HG03457 (cell line): ENCODE measurements at regions not wholly inside any gene's neighbourhood (a gene's known extent, or its start where the extent isn't known, plus 50 kb on each side); places are given as distances from the start of the nearest gene placed in this dataset.
"Not testable (repeated sequence)": the region's sequence is repeated elsewhere in the genome, so short reads cannot be mapped to it uniquely, and the experiment has no call there.

Experiments used
- ATAC-seq: cut with Tn5 transposase; IDR thresholded peaks from one replicate; pipeline ENCODE4 v1.9.1; 2021; ENCODE audit warnings: moderate number of reproducible peaks; ENCODE audit not compliant: unreplicated experiment

DNA sequence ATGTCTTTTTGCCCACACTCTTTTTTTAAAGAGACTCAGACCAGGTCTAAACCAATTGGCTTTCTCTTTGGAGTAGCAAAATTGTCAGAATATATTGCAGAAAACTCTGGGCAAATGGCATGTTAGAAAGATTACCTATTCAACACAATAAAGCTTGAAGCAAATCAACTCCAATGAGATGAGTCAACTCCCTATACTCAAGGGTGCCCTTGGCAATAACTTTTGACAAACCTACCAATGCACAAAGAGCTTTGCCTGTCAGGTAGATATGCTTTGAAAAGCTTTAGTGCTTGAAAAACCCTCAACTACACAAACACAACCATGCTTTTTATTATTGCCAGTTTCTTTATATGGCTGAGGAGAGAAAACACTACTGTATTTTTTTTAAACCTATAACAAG, 137.7 kb upstream of the GRM7 start:
- ATAC-seq, result no peak

DNA sequence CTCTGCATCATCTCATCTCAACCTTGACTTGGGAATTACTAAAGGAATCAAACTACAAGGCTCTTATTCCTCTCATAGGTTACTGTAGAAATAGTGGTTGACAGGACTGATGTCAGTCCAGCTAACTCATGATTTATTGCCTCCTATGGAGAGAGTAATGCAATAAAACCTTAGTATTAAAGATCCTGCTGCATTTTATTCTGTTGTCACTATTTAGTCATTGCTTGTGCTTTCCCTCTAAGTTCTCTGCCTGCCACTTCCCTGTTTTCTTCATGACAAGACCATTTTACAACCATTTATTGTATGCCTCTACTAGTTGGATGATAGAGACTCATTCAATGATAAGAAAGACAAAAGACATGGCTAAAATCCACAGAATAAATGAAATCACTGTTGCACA, 134.1 kb upstream of the GRM7 start:
- ATAC-seq, result no peak

DNA sequence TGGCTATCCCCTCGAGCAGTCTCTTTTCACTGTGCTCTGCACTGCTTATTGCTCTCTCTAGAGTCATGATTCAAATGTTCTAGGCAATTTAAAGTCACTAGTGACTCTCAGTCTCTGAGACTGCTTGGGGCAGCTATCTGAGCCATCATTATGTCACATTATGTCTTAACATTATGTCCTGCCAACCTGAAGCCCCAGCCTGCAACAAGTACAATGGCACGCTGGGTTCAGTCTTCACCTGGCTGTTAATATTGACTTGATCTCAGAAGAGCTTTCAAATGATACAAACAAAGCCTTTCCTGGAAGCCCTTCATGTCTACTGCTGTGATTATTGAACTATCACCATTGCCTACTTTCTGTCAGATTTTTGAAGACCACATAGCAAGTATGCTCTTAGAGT, 128.1 kb upstream of the GRM7 start:
- no peak for ATAC-seq

DNA sequence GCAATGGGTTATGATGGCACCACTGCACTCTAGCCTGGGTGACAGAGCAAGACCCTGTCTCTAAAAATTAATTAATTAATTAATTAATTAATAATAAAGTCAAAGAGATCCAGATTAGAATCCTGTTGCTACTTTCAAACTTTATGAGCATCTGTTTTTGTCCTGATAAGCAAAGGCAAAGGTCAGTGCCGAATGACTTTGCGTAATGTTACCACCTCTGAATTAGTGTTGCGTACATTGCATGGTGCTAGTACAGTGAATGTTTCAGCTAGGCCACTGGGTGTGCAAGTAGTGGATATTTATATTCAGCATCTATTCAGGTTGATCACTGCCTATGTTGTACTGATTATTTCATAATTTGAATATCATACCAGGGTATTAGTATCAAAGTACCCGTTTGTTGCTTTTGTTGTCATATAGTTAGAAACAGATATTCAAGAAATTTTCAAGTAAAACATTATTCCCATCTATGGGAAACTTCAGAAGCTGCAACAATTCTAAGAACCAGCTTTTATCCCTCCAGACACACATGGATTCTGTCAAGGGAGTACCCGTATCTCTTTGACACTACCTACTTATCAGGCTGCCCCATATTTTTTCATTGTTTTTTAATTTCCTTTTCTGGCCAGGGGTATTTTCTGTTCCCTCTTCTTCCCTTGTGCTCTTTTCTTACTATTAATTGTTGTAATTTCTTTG, 127.1 kb upstream of the GRM7 start:
- ATAC-seq, result no peak

DNA sequence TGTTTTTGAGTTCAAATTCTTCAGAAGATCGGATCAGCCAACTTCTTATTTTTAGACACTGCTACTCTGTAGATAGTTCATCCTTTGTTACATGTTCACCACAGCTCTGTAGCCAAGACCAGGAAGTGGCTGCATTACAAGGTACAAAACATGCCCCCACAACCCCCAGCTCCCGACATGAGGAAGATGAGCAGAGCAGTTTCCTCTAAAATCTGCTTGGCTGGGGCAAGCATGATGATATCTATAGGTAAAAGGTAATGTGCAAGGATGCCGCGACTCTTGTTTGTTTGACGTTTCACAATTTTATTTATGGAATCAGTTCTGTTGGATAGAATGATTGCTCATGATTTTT, 126.5 kb upstream of the GRM7 start:
- no peak for ATAC-seq

DNA sequence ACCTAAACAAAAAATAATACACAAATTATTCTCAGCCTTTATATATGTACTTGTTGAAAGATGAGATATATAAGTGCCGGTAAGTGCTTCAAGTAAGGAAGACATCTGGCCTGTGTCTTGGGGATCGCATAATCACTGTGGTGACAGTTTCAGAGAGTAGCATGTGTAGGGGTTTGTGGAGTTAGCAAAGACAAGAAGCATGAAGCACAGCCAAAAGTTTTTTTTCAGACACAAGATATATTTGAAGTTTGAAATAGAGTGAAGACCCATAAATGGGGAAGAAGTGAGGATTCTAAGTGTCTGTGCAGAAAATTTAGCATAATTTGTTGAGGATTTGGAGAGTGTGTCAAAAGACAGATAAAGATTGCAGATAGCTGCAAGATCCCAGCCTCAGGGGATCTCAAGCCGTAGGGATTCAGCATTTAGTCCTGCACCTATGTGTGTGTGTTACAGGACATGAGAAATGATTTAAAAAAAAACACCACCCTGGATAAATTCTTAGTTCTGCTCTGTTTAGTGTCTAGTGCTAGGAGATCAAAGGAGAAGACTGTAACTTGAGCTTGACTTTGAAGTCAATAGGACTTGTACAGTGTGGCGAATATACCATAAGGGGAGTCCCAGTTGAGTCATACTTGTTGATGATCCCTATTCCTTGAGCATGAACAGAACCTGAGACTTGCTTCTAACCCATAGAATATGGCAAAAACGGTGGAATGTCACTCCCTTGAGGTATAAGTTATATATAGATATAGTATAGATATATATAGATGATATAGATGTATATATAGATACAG, 123.9 kb upstream of the GRM7 start:
- ATAC-seq, result no peak

DNA sequence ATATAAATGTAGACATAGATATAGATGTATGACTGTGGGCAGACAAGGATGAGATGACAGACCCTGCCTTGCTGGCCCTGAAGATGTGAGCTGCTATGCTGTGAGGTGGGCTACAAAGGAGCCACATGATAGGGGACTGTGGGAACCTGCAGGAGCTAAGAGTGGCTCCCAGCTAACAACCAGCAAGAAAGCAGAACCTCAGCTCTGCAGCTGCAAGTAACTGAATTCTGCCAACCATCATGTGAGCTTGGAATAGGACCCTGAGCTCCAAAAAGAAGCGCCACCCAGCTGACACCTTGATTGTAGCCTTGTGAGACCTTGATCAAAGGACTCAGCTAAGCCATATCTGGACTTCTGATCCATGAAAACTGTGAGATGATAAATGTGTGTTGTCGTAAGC, 123.3 kb upstream of the GRM7 start:
- ATAC-seq, result no peak

DNA sequence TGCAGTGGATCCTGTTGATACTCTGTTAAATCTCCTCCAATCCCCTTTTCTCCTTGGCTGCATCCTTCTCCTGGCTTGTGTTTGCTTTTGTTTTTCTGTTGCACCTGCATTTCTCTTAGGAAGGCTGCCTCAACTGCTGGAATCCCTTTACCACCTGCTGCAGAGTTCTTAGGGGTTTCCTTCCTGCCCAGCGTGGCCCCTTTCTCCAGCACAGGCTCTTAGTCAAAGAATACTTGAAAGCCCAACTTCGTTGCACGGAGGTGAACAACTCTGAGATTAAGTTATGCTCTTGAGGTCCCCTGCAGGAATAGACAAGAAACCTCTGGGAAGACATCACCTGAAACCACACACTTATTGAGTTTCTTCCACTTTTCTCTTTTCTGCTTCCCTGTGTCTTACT, 121.6 kb upstream of the GRM7 start:
- ATAC-seq, result no peak

DNA sequence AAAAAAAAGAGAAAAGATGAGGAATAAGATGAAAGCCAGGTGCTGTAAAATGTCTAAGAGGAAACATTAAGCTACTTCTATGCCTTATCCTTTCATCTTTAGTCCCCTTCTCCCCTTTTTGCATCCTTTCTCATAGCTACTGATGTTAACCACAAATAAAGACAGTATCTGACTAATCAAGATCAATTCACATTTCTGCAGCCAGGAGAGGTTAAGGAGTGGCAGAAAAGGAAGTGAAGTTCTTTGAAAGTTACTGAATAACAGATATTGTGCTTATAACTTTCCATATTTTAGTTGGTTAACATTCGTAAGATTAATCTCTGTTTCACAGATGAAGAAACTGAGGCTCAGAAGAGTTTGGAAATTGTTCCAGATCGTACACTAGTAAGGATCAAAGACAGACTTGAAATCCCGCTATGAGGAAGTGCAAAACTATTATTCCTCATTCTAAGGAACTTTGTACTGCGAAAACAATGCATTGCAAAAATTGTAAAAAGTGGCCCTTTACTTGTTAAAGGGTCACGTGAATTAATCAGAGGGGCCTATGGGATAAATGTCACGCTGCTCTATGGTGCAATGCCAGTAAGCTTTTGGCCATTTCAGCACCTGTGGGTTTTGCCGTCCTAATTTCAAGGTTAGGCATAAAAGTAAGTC, 117.7 kb upstream of the GRM7 start:
- no peak for ATAC-seq

DNA sequence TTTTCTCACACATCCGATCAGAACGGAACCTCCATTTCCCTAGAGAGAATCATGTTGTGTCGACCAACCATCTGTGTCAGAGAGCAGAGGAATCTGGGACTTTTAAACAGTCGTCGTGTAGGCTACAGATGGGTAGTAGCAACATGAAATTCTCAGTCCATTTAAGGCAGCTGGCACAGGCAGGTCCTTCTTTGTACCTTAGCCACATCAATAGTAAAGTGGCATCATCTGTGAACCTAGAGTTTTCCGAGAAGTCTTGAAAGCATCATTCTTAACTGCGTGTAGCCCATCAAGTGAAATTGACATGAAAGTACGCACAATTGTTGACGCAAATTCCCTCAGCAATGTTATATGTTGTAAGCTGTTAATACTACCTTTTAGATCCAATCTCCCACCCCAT, 114.5 kb upstream of the GRM7 start:
- no peak for ATAC-seq

DNA sequence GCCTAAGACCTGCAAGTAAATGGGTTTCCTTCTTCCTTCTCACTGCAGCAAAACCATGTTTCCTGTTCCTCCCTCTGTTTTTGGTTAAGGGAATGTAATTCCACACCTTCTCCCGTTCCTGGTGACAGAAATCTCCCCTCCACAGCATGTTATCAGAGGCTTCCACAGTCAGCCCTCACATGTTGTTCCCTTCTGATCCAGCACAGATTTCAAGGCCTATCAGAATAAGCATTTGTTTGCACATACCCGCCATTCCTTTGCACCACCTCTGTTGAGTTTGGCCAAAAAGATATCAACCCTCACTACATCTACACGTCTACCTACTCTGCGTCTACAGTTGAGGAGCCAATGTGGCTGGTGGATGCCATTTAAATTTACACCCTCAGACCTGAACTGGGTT, 113.9 kb upstream of the GRM7 start:
- ATAC-seq, result no peak

DNA sequence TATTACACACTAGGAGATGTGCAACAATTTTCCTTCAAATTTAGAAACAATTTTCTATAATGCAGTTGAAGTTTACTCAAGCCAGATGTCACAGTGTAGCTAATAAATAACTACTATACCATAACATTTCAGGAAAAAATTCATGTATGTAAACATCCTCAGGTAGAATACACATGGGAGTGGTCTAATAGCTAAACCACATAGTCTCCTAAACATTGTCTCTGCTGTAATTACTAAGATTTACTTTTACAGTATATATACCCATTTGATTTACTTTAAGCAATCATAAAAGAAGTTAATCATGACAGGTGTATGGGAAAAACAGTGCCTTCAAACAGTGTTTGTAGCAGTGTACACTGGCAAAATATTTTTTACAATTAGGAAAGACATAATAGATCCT, 110.1 kb upstream of the GRM7 start:
- no peak for ATAC-seq

DNA sequence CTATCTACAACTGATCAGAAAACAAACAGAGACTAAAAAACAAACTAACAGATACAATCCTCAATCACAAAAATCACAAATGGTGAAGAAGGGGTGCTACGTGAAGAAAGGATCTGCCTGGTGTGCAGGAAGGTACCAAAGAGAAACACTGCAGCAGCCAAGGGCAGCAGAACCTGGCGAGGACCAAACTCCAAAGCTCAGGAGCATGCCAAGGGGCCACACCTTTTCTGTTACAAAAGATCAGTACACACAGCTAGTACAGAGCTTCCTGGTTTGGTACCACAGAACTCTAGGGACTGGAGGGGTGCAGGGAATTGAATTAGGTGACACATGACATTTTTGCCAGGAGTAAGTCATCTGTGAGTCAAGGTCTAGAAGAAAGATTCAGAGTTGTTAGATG, 107.4 kb upstream of the GRM7 start:
- ATAC-seq, result no peak

DNA sequence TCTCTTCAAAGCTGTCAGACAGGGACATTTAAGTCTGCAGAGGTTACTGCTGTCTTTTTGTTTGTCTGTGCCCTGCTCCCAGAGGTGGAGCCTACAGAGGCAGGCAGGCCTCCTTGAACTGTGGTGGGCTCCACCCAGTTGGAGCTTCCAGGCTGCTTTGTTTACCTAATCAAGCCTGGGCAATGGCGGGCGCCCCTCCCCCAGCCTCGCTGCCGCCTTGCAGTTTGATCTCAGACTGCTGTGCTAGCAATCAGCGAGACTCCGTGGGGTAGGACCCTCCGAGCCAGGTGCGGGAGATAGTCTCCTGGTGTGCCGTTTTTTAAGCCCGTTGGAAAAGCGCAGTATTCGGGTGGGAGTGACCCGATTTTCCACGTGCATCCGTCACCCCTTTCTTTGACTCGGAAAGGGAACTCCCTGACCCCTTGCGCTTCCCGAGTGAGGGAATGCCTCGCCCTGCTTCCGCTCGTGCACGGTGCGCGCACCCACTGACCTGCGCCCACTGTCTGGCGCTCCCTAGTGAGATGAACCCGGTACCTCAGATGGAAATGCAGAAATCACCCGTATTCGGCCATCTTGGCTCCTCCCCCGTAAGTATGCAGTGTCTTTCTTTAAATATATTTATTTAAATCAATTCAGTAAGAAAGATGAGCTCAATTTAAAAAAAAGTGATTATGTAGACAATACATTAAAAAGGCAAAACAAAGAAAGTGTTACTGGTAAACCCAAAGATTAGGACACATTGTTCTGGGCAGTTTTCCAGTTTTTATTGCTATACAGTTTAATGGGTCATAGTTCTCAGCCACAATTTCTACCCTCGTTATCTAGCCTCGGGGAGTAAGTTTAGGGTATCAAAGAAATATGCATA, 91.2 kb upstream of the GRM7 start:
- not testable (repeated sequence) for ATAC-seq

DNA sequence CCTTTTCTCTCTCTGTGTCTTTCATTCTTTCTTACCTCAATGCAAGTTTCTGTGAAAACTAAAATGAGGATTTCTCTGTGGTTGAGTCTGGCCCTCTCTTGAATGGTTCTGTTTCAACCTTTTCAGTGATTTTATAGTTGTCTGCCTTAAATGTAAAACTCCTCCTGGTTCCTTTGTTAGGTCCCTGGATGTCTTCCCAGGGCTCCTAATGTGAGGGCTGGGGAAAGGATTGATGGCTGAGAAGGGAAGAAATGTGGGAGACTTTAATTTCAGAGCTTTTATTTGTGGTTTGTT, 90.6 kb upstream of the GRM7 start:
- ATAC-seq, result no peak

DNA sequence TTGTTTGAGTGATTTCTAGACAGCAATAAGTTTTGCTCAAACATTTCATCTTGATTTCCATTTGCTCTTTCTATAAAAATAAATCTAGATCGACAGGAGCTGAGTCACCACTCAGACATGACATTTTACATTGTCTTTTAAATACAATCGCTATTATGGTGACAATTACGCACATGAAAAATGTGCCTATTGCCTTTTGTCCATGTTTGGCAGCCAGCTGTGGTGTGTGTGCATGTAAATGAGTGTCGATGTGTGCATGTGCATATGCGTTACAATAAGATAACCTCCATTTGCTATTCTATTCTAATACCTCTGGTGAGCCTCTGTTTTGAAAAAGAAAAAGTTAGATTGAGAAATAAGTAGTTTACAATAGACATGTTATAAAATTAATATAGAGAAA, 89.7 kb upstream of the GRM7 start:
- ATAC-seq, result no peak

DNA sequence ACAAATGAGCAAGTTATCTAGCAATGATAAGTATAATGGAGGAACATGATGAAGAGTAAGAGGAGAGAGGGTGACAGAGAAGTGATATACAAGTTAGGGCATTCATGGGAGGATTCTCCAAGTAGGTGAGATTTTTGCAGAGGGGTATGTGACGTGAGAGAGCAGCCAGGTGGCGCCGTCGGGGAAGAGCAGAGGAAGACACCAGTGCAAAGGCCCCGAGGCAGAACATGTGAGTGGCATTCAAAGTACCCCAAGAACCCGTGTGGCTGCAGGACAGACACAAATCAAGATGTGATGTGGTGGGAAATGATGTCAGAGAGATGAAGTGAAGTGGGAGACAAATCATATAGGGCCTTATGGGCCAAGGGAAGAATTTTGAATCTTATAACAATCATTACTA, 81.8 kb upstream of the GRM7 start:
- no peak for ATAC-seq

DNA sequence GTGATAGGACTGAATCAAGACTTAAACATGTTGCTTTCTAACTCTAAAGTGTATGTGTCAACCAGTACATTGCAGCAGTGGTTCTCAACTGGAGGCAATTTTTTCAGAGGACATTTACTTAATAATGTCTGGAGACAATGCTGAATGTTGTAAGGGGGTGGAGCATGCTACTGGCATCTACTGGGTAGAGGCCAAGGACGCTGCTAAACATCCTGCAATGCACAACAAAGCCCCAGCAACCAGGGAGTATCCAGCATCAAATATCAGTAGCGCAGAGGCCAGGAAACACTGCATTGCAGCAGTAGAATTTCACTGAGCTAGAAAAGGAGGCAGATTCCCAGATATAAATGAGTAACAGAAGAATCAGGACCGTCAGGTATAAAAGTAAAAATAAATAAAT, 79.8 kb upstream of the GRM7 start:
- ATAC-seq, result no peak

DNA sequence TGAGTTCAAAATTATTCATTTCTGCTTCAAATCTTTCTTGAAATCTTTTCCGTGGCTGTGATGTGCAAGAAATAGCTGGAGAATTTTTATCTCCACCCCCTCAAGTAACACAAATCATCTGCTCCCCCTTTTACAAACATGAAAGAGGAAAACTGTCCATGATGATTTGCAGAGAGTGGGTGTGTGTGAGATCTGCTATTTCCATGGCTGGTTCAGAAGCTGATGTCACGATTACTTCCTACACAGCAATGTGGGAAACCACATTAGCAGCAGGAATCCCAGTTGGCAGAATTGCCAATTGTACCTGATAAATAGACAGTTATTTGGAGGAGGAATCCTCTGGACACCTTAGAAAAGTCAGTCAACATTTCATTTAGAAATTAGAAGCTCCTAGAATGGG, 75.2 kb upstream of the GRM7 start:
- ATAC-seq, result no peak

DNA sequence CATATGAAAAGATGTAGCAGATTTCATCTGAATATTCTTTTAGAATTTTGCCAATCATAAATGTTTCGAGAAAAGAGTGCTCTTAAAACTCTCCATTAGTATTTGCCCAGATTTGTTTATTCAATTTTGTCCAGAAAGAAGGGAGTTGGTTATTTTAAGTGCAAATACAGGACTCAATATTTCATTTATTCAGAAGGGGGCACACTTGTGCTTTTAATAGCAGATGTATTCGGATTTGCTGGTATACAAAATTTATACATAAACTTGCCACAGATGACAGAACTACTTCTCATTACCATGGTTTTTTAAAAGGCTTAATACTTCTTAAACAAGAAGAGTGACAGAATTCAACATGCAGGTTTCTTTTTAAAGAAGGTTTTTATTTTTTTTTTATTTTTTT, 69.8 kb upstream of the GRM7 start:
- ATAC-seq, result no peak

DNA sequence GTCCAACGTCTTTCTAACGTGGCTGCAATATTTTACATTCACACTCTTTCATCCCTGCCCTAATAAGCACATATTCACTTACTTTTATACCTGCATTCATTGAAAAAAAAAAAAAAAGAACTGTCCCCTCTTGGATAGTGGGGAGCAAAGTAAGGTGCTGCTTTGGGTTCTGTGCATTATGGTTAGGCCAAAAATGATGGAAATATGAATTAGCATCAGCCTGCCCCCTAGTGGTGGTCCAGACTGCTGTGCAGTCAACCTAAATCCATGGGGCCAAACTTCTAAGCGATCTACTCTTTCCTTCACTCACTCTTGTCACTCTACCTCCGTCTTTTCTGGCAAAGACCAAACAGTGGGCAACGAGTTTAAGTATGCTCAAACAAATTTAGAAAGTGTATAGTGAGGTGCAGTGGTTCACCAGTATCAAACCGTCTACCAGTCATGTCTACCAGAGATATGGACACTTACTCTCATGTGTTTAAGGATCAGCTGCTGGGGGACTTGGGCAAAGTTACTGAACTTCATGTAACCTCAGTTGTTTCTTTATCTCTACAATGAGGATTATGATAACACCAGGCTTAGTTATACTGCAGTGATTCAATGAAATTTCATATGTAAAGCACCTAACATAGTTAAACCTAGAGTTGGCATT, 61.5 kb upstream of the GRM7 start:
- peak; percentile 73 for ATAC-seq
